ENCODE measurements at regions not wholly inside any gene's neighbourhood (a gene's known extent, or its start where the extent isn't known, plus 50 kb on each side); places are given as distances from the start of the nearest gene placed in this dataset.

DNA sequence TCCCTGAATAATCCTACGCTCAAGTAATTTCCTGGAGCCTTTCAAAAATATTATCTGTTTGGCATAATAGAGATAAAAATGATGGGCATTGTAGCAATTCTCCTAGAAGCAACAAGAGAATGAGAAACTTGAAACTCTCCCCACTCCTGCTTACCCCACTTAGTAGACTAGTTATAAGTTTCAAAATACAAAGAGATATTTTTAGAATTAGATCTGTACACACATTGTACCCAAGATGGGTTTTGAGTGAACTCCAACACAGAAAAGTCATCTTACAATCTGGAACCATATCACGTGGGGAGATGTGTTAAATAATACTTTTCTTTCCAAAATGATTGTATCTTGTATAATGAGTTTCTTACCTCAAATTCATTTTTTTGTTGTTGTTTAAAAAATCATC is 484.9 kb downstream of the LPIN1 start:
- TF ChIP-seq, protein P1, sequence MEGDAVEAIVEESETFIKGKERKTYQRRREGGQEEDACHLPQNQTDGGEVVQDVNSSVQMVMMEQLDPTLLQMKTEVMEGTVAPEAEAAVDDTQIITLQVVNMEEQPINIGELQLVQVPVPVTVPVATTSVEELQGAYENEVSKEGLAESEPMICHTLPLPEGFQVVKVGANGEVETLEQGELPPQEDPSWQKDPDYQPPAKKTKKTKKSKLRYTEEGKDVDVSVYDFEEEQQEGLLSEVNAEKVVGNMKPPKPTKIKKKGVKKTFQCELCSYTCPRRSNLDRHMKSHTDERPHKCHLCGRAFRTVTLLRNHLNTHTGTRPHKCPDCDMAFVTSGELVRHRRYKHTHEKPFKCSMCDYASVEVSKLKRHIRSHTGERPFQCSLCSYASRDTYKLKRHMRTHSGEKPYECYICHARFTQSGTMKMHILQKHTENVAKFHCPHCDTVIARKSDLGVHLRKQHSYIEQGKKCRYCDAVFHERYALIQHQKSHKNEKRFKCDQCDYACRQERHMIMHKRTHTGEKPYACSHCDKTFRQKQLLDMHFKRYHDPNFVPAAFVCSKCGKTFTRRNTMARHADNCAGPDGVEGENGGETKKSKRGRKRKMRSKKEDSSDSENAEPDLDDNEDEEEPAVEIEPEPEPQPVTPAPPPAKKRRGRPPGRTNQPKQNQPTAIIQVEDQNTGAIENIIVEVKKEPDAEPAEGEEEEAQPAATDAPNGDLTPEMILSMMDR (conservative IDR thresholded peaks at IDR 0.05; ENCODE audit: low read length): no peak
- no peak for TF ChIP-seq EZH2phosphoT487 (IDR thresholded peaks at IDR 0.05; ENCODE audit: borderline replicate concordance, low read depth, low read length)
